Endodermal cell (in vitro differentiated cells): ENCODE measurements at regions not wholly inside any gene's neighbourhood (a gene's known extent, or its start where the extent isn't known, plus 50 kb on each side); places are given as distances from the start of the nearest gene placed in this dataset.
"Not testable (repeated sequence)": the region's sequence is repeated elsewhere in the genome, so short reads cannot be mapped to it uniquely, and the experiment has no call there.

ENCODE experiments used
- DNase-seq: peaks from one replicate; pipeline ENCODE4 v3.0.0-alpha.2; 2017
- H3K27ac ChIP-seq: 2 replicates; pipeline ENCODE4 v1.5.1; 2013; ENCODE audit warnings: mild to moderate bottlenecking, low read depth, low read length, moderate library complexity
- H3K27me3 ChIP-seq: 2 replicates; pipeline ENCODE4 v1.6.1; 2013; ENCODE audit warnings: mild to moderate bottlenecking, low read length, moderate library complexity; ENCODE audit not compliant: insufficient read depth, control insufficient read depth, poor library complexity, severe bottlenecking
- H3K36me3 ChIP-seq: 2 replicates; pipeline ENCODE4 v1.7.0; 2013; ENCODE audit warnings: mild to moderate bottlenecking, low read length, moderate library complexity; ENCODE audit not compliant: control insufficient read depth, insufficient read depth
- H3K4me1 ChIP-seq: one replicate; pipeline ENCODE4 v1.7.0; 2013; ENCODE audit warnings: low read length; ENCODE audit not compliant: control insufficient read depth, insufficient read depth
- H3K4me3 ChIP-seq: 2 replicates; pipeline ENCODE4 v1.5.1; 2013; ENCODE audit warnings: mild to moderate bottlenecking, low read length, moderate library complexity
- H3K9ac ChIP-seq: 2 replicates; pipeline ENCODE4 v1.6.1; 2013; ENCODE audit warnings: mild to moderate bottlenecking, low read length, moderate library complexity; ENCODE audit not compliant: poor library complexity, severe bottlenecking; ENCODE audit errors: extremely low read depth
- H3K9me3 ChIP-seq: 2 replicates; pipeline ENCODE4 v1.6.1; 2013; ENCODE audit warnings: mild to moderate bottlenecking, low read length, moderate library complexity; ENCODE audit not compliant: control insufficient read depth
- H3K27ac Mint-ChIP-seq: 2 replicates; pipeline ENCODE4 v1.8.0; 2020; ENCODE audit warnings: mixed read lengths
- H3K27me3 Mint-ChIP-seq: 2 replicates; pipeline ENCODE4 v1.8.0; 2021; ENCODE audit warnings: mild to moderate bottlenecking, mixed read lengths; ENCODE audit not compliant: insufficient read depth
- H3K36me3 Mint-ChIP-seq: 2 replicates; pipeline ENCODE4 v1.8.0; 2020; ENCODE audit warnings: low read depth, mixed read lengths
- H3K4me1 Mint-ChIP-seq: 2 replicates; pipeline ENCODE4 v1.8.0; 2020; ENCODE audit warnings: mixed read lengths
- H3K4me3 Mint-ChIP-seq: 2 replicates; pipeline ENCODE4 v1.8.0; 2020; ENCODE audit warnings: mild to moderate bottlenecking, moderate library complexity, mixed read lengths
- H3K9me3 Mint-ChIP-seq: 2 replicates; pipeline ENCODE4 v1.8.0; 2020; ENCODE audit warnings: mild to moderate bottlenecking, mixed read lengths
- WGBS, 2 experiments: methylation state at CpG; one replicate each; pipeline versions ENCODE4 v1.1.5 to v1.1.7; 2013; ENCODE audit warnings: missing lambda C conversion rate in 2 of 2, mixed read lengths in 1 of 2; ENCODE audit not compliant: insufficient coverage in 1 of 2, insufficient read length in 1 of 2; 5-methylcytosine and 5-hydroxymethylcytosine counted together
- TF ChIP-seq, protein P1 (sequence below): fragments of 200-600 bp; sonication (generic); conservative IDR thresholded peaks from 2 replicates; pipeline ENCODE4 v1.5.0; 2021; ENCODE audit warnings: antibody characterized with exemption, mild to moderate bottlenecking

DNA sequence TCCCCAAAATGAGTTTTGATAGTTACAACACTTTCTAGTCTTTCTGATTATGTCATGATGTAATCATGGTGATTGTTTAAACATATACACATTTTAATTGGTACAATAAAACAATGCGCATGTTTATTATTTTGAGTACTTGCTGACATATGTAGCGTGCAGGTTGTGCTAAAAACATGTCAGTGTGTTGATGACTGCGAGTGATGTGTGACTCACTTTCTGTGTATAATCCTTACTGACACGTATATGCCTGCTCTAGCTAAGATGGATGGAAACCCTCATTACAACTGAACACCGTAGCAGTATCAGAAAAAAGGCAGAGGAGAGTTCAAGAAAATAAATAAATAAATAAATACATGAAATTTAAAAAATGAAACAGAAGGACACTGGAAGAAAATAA lies 1552.4 kb upstream of the FLRT2 start:
- DNase-seq: no peak

DNA sequence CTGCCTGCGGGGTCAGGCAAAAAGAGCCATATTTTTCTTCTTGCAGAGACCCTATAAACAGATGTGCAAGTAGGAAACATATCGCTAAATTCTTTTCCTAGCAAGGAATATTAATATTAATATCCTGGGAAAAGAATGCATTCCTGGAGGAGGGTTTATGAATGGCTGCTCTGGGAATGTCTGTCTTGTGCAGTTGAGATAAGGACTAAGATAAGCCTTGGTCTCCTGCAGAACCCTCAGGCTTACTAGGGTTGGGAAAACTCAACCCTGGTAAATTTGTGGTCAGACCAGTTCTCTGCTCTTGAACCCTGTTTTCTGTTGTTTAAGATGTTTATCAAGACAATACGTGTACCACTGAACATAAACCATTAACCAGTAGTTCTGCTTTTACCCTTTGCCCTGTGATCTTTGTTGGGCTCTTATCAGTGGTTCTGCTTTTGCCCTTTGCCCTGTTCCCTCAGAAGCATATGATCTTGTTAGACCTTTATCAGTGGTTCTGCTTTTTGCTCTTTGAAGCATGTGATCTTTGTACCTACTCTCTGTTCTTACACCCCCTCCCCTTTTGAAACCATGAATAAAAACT lies 1548.2 kb upstream of the FLRT2 start:
- not testable (repeated sequence) for H3K9ac ChIP-seq, H3K4me3 Mint-ChIP-seq, H3K36me3 Mint-ChIP-seq, H3K4me1 Mint-ChIP-seq, DNase-seq, H3K27ac Mint-ChIP-seq, H3K4me1 ChIP-seq, H3K36me3 ChIP-seq, H3K27me3 ChIP-seq, H3K27me3 Mint-ChIP-seq, H3K27ac ChIP-seq, H3K9me3 ChIP-seq
- H3K4me3 ChIP-seq: peak overlapping the region; percentile 60
- whole genome bisulfite sequencing, 2 experiments: 80 to 96% methylated on average over 1 to 3 of the region's 3 CpGs
- peaks cover 18% of the 10 kb centered on the region for H3K9me3 Mint-ChIP-seq

More for the DNA sequence above, 1552.4 kb upstream of the FLRT2 start:
- no peak overlapping the region for H3K9ac ChIP-seq
- peaks cover 5% of the 10 kb centered on the region for H3K36me3 Mint-ChIP-seq
- H3K27me3 Mint-ChIP-seq: no peaks in the 10 kb centered on the region
- TF ChIP-seq, protein P1, sequence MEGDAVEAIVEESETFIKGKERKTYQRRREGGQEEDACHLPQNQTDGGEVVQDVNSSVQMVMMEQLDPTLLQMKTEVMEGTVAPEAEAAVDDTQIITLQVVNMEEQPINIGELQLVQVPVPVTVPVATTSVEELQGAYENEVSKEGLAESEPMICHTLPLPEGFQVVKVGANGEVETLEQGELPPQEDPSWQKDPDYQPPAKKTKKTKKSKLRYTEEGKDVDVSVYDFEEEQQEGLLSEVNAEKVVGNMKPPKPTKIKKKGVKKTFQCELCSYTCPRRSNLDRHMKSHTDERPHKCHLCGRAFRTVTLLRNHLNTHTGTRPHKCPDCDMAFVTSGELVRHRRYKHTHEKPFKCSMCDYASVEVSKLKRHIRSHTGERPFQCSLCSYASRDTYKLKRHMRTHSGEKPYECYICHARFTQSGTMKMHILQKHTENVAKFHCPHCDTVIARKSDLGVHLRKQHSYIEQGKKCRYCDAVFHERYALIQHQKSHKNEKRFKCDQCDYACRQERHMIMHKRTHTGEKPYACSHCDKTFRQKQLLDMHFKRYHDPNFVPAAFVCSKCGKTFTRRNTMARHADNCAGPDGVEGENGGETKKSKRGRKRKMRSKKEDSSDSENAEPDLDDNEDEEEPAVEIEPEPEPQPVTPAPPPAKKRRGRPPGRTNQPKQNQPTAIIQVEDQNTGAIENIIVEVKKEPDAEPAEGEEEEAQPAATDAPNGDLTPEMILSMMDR: no peak
- H3K4me1 ChIP-seq: no peaks in the 10 kb centered on the region
- H3K4me3 ChIP-seq: no peak overlapping the region
- peaks cover 6% of the 10 kb centered on the region for H3K4me1 Mint-ChIP-seq
- no peaks in the 10 kb centered on the region for H3K27me3 ChIP-seq
- H3K9me3 Mint-ChIP-seq: peaks cover 11% of the 10 kb centered on the region
- H3K36me3 ChIP-seq: no peaks in the 10 kb centered on the region
- H3K27ac ChIP-seq: no peak overlapping the region
- WGBS, 2 experiments: 94 to 100% methylated on average over 3 to 4 of the region's 5 CpGs
- no peak overlapping the region for H3K4me3 Mint-ChIP-seq
- no peak overlapping the region for H3K27ac Mint-ChIP-seq
- H3K9me3 ChIP-seq: peaks cover 7% of the 10 kb centered on the region

DNA sequence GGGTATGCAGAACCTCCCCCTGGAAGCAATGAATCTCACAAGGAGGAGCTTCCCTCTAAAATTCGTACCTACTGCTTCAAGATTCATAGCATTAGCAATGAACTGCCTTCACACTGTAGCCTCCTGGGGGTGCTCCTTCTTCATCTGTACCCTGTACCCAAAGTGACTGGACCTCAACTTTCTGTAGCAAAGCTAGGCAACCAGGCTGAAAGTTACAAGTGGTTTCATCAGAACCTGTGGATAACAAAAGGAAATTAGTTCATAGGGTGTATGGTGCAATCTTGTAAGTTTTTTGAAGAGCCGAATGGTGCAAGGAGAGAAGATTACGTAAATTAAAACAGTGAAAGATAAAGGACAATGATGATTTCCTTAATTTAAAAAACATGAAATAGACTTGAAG lies 1541.7 kb upstream of the FLRT2 start:
- TF ChIP-seq, protein P1: no peak
- H3K27me3 Mint-ChIP-seq: no peaks in the 10 kb centered on the region
- H3K4me1 Mint-ChIP-seq: no peaks in the 10 kb centered on the region
- H3K9me3 Mint-ChIP-seq: peaks cover 9% of the 10 kb centered on the region
- Histone ChIP-seq H3K4me3 (no peak overlapping the region), H3K36me3 (no peaks in the 10 kb centered on the region), H3K9ac (no peak overlapping the region), H3K27me3 (no peaks in the 10 kb centered on the region), H3K27ac (no peak overlapping the region), H3K4me1 (no peaks in the 10 kb centered on the region), H3K9me3 (no peaks in the 10 kb centered on the region)
- H3K36me3 Mint-ChIP-seq: no peaks in the 10 kb centered on the region
- no peak overlapping the region for H3K4me3 Mint-ChIP-seq
- no peak for DNase-seq
- WGBS, 2 experiments: 87 to 88% methylated on average over 1 to 3 of the region's 3 CpGs
- no peak overlapping the region for H3K27ac Mint-ChIP-seq

DNA sequence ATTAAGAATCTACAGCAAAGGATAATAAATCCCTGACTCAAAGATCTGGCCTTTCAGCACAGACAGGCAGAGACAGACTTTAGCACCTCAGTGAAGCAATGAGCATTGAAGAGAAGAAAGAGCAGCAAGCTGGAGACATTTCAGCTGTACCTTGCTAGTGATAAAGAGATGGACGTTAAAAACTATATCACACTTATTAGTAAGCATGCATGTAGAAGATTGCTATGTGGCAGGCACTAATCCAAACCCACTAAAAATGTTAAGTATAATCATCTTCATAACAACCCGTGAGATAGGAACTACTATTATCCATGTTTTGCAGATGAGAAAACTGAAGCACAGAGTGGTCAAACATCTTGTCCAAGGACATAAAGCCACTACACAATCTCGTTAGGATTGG lies 1538.3 kb upstream of the FLRT2 start:
- peaks cover 7% of the 10 kb centered on the region for H3K9me3 Mint-ChIP-seq
- DNase-seq: no peak
- H3K4me1 ChIP-seq: no peaks in the 10 kb centered on the region
- H3K27ac Mint-ChIP-seq: no peak overlapping the region
- H3K27me3 Mint-ChIP-seq: no peaks in the 10 kb centered on the region
- H3K27ac ChIP-seq: no peak overlapping the region
- H3K36me3 Mint-ChIP-seq: no peaks in the 10 kb centered on the region
- H3K4me3 ChIP-seq: no peak overlapping the region
- H3K9me3 ChIP-seq: no peaks in the 10 kb centered on the region
- WGBS, 2 experiments: 87 to 100% methylated on average over 1 to 3 of the region's 3 CpGs
- no peaks in the 10 kb centered on the region for H3K4me1 Mint-ChIP-seq
- TF ChIP-seq, protein P1: no peak
- no peak overlapping the region for H3K9ac ChIP-seq
- H3K4me3 Mint-ChIP-seq: no peak overlapping the region
- no peaks in the 10 kb centered on the region for H3K27me3 ChIP-seq
- no peaks in the 10 kb centered on the region for H3K36me3 ChIP-seq
